PC-3 (cell line): ENCODE measurements at regions not wholly inside any gene's neighbourhood (a gene's known extent, or its start where the extent isn't known, plus 50 kb on each side); places are given as distances from the start of the nearest gene placed in this dataset.

ENCODE experiments used
- ATAC-seq: fragments of 200-7000 bp; cut with Tn5 transposase; 2 replicates; pipeline ENCODE4 v1.9.1; 2020; ENCODE audit warnings: mild to moderate bottlenecking, moderate library complexity
- BruUV-seq: library from RNA; stranded (reverse); fragments of 400-500 nt; replicated peaks from 2 replicates; lab custom pipeline; 2021; lab: Mats Ljungman, UMichigan
- CTCF ChIA-PET: fragments of 300-600 bp; sonication (Branson Sonifier 250); formaldehyde crosslinking; loops from one replicate; lab custom pipeline; 2022; ENCODE audit warnings: antibody characterized with exemption; lab: Charles Lee
- POLR2A ChIA-PET: fragments of 300-600 bp; sonication (Branson Sonifier 250); formaldehyde crosslinking; loops from one replicate; lab custom pipeline; 2022; ENCODE audit warnings: antibody characterized with exemption; ENCODE audit not compliant: unreplicated experiment; lab: Charles Lee
- DNase-seq: peaks from one replicate; pipeline ENCODE4 v3.0.0-alpha.2; 2015
- H2AFZ ChIP-seq: fragments of 300-600 bp; sonication (generic); 2 replicates; pipeline ENCODE4 v1.6.0; 2016; ENCODE audit warnings: antibody characterized with exemption, low read length
- H3F3A ChIP-seq: fragments of 300-600 bp; sonication (generic); one replicate; pipeline ENCODE4 v1.6.0; 2017; ENCODE audit warnings: antibody characterized with exemption, low read length, control low read depth, mild to moderate bottlenecking; ENCODE audit not compliant: unreplicated experiment
- H3K27ac ChIP-seq: fragments of 300-600 bp; sonication (generic); 2 replicates; pipeline ENCODE4 v1.5.1; 2016; ENCODE audit warnings: mild to moderate bottlenecking, low read length
- H3K27me3 ChIP-seq: fragments of 300-600 bp; sonication (generic); 2 replicates; pipeline ENCODE4 v1.6.1; 2016; ENCODE audit warnings: low read length, mixed read lengths
- H3K36me3 ChIP-seq: fragments of 300-600 bp; sonication (generic); 2 replicates; pipeline ENCODE4 v1.6.1; 2016; ENCODE audit warnings: low read depth, mixed run types, low read length, mixed read lengths
- H3K4me1 ChIP-seq: fragments of 300-600 bp; sonication (generic); 2 replicates; pipeline ENCODE4 v1.5.1; 2016; ENCODE audit warnings: low read length; ENCODE audit not compliant: insufficient read depth
- H3K4me2 ChIP-seq: fragments of 300-600 bp; sonication (generic); 2 replicates; pipeline ENCODE4 v1.6.0; 2016; ENCODE audit warnings: low read length
- H3K4me3 ChIP-seq: fragments of 300-600 bp; sonication (generic); 2 replicates; pipeline ENCODE4 v1.5.1; 2016; ENCODE audit warnings: mild to moderate bottlenecking, low read length, mixed read lengths
- H3K79me2 ChIP-seq: fragments of 300-600 bp; sonication (generic); 2 replicates; pipeline ENCODE4 v1.6.1; 2017; ENCODE audit warnings: low read length, mixed read lengths
- H3K9ac ChIP-seq: fragments of 300-600 bp; sonication (generic); 2 replicates; pipeline ENCODE4 v1.6.0; 2016; ENCODE audit warnings: mild to moderate bottlenecking, low read length
- H3K9me2 ChIP-seq: fragments of 300-600 bp; sonication (generic); replicated peaks from 2 replicates; pipeline ENCODE4 v1.6.1; 2016; ENCODE audit warnings: mixed run types, low read length, mixed read lengths
- H3K9me3 ChIP-seq: fragments of 300-600 bp; sonication (generic); 2 replicates; pipeline ENCODE4 v1.6.1; 2016; ENCODE audit warnings: low read length, mixed read lengths
- H4K20me1 ChIP-seq: fragments of 300-600 bp; sonication (generic); 2 replicates; pipeline ENCODE4 v1.6.1; 2016; ENCODE audit warnings: low read length, mixed read lengths
- EZH2 ChIP-seq: fragments of 300-600 bp; sonication (generic); IDR thresholded peaks from one replicate; pipeline ENCODE4 v1.6.1; 2017; ENCODE audit warnings: antibody characterized with exemption, mild to moderate bottlenecking, low read length; ENCODE audit not compliant: unreplicated experiment
- EZH2phosphoT487 ChIP-seq: fragments of 300-600 bp; sonication (generic); IDR thresholded peaks from 2 replicates; pipeline ENCODE4 v1.6.1; 2018; ENCODE audit warnings: mild to moderate bottlenecking, antibody characterized with exemption, low read length, borderline replicate concordance
- intact Hi-C: fragments of 100-400 bp; cut with micrococcal nuclease; formaldehyde crosslinking; loops from 2 replicates; pipeline ENCODE4 v1.9.0; 2023
- TF ChIP-seq, protein P1 (sequence below): fragments of 300-600 bp; sonication (generic); conservative IDR thresholded peaks from 2 replicates; pipeline ENCODE4 v1.5.1; 2017; ENCODE audit warnings: antibody characterized with exemption, low read depth, mild to moderate bottlenecking, low read length

DNA sequence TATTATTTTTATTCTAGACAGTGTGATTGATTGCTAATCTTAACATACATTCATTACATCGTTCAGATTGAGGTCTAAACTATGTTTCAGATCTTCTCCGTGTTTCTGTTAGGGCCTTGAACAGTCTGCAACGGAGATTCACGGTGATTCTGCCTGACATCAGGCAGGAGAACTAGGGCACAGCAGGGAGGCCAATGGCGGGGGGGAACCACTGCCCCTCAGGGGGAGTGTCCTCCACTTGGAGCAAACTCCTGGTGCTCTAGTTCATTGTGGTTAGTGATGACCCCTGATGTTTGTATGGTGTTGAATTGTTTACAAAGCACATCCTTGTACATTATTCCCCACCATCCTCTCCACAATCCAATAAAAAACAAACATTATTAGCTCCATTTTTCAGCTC, 173.5 kb downstream of the ZNF608 start:
- Histone ChIP-seq H3K4me1 (no peaks in the 10 kb centered on the region), H2AFZ (no peak overlapping the region), H3K27ac (no peak overlapping the region), H3K9me2 (no peaks in the 10 kb centered on the region), H3K79me2 (no peaks in the 10 kb centered on the region), H3F3A (no peaks in the 10 kb centered on the region), H3K4me2 (no peak overlapping the region), H3K36me3 (no peaks in the 10 kb centered on the region), H3K9me3 (no peaks in the 10 kb centered on the region), H4K20me1 (no peaks in the 10 kb centered on the region), H3K9ac (no peak overlapping the region), H3K27me3 (no peaks in the 10 kb centered on the region), H3K4me3 (no peak overlapping the region)
- no peak for TF ChIP-seq EZH2phosphoT487
- TF ChIP-seq EZH2 = no peak
- TF ChIP-seq, protein P1, sequence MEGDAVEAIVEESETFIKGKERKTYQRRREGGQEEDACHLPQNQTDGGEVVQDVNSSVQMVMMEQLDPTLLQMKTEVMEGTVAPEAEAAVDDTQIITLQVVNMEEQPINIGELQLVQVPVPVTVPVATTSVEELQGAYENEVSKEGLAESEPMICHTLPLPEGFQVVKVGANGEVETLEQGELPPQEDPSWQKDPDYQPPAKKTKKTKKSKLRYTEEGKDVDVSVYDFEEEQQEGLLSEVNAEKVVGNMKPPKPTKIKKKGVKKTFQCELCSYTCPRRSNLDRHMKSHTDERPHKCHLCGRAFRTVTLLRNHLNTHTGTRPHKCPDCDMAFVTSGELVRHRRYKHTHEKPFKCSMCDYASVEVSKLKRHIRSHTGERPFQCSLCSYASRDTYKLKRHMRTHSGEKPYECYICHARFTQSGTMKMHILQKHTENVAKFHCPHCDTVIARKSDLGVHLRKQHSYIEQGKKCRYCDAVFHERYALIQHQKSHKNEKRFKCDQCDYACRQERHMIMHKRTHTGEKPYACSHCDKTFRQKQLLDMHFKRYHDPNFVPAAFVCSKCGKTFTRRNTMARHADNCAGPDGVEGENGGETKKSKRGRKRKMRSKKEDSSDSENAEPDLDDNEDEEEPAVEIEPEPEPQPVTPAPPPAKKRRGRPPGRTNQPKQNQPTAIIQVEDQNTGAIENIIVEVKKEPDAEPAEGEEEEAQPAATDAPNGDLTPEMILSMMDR = no peak
- DNase-seq (no peak), ATAC-seq (no peak)
- intact Hi-C loops = no loop called here
- no TSS peak for BruUV-seq
- CTCF ChIA-PET = no interaction called here
- POLR2A ChIA-PET = no interaction called here

DNA sequence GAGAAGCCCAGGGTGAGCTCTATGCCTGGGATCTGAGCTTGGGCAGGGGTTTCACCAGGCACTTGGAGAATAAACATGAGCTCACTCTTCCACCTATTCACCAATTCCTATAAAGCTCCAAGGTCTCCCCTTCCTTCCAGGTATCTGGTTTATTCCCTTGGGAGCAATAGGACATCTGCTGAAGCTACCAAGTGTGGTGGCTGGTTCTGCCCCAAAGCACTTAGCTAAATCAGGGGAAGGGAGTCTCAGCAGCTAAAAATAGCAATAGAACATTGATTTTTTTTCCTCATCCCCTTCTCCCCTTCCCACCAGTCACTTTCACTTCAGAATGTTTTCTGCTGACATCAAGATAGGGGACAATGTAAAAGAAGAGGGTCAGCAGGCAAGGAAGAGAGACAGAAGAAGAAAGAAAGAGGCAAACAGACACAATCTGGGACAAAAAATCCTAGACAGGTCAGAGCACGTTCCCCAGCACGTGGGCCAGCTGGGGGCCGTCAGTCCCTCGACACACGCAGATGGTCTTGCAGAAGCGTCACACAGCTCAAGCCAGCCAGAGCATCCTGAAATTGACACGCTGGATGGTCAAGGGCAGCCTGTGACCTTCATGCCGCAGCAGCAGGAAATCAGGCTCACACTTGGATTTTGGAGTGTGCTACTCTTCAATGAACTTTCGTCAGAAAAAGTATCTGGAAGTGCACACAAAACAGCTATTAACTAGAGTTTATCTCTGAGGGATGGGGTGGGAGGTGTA, 176.0 kb downstream of the ZNF608 start:
- Histone ChIP-seq H3K9me3 (no peaks in the 10 kb centered on the region), H3K27me3 (no peaks in the 10 kb centered on the region), H3F3A (no peaks in the 10 kb centered on the region), H4K20me1 (no peaks in the 10 kb centered on the region), H3K4me3 (no peak overlapping the region), H3K9me2 (no peaks in the 10 kb centered on the region), H3K4me2 (no peak overlapping the region), H3K9ac (no peak overlapping the region), H3K79me2 (no peaks in the 10 kb centered on the region), H3K27ac (no peak overlapping the region), H3K4me1 (no peaks in the 10 kb centered on the region), H3K36me3 (no peaks in the 10 kb centered on the region), H2AFZ (no peak overlapping the region)
- no TSS peak for BruUV-seq
- intact Hi-C loops = no loop called here
- DNase-seq (no peak), ATAC-seq (no peak)
- POLR2A ChIA-PET = no interaction called here
- no peak for TF ChIP-seq EZH2phosphoT487
- TF ChIP-seq, protein P1 = no peak
- TF ChIP-seq EZH2 = no peak
- CTCF ChIA-PET = no interaction called here

DNA sequence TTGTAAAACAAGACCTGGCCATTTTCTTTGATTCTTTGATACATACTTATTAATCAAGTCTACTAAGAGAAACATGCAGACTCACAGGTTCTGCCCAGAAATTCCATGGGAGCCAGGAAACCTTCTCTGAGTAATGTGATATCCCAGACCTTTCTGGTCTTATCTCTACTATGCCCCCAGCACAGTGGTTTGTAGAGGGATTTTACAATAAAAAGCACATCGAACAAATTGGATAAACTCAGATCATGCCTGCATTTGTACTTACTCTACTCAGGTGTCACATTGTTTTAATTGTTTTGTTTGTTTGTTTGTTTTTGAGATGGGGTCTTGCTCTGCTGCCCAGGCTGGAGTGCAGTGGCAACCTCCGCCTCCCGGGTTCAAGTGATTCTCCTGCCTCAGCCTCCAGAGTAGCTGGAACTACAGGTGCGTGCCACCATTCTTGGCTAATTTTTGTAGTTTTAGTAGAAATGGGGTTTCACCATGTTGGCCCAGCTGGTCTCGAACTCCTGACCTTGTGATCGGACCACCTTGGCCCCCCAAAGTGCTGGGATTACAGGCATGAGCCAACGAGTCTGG, 179.5 kb downstream of the ZNF608 start:
- TF ChIP-seq EZH2phosphoT487 (no peak), EZH2 (no peak)
- TF ChIP-seq, protein P1 = no peak
- ChIA-PET CTCF (no interaction called here), POLR2A (no interaction called here)
- no peaks in the 10 kb centered on the region for H3F3A ChIP-seq
- H3K27me3 ChIP-seq = no peaks in the 10 kb centered on the region
- no peak overlapping the region for H3K4me2 ChIP-seq
- no peaks in the 10 kb centered on the region for H4K20me1 ChIP-seq
- H3K4me3 ChIP-seq = no peak overlapping the region
- H2AFZ ChIP-seq = no peak overlapping the region
- intact Hi-C loops = no loop called here
- BruUV-seq = no TSS peak
- no peak for ATAC-seq
- no peaks in the 10 kb centered on the region for H3K79me2 ChIP-seq
- no peak for DNase-seq
- no peaks in the 10 kb centered on the region for H3K9me2 ChIP-seq
- no peak overlapping the region for H3K9ac ChIP-seq
- no peaks in the 10 kb centered on the region for H3K9me3 ChIP-seq
- no peaks in the 10 kb centered on the region for H3K36me3 ChIP-seq
- no peaks in the 10 kb centered on the region for H3K4me1 ChIP-seq
- H3K27ac ChIP-seq = no peak overlapping the region
